ENCODE measurements at regions not wholly inside any gene's neighbourhood (a gene's known extent, or its start where the extent isn't known, plus 50 kb on each side); places are given as distances from the start of the nearest gene placed in this dataset.
"Not testable (repeated sequence)": the region's sequence is repeated elsewhere in the genome, so short reads cannot be mapped to it uniquely, and the experiment has no call there.

DNA sequence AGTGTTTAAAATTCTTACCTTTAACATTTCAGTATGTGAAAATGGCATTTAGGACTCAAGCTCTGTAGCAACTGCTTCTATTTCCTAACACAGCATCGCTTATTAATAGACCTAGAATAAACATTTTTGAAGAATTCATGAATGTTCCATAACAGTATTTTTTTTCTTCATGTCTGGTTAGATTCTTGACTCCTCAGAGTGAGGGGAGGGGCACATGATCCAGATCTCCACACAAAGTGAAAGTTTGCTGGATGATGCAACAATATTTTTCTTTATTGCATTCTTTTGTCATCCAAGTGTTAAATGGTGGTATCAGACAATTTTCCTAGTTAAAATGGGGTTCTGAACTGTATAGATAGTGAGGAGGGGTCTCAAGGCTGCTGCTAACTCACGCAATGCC, 130.8 kb upstream of the MAN2A1 start:
- no peak for DNase-seq (ENCODE audit: insufficient read length)
- TF ChIP-seq POLR2A (IDR thresholded peaks at IDR 0.05; ENCODE audit: low read depth, low read length) (no peak), TAF1 (IDR thresholded peaks at IDR 0.05; ENCODE audit: borderline replicate concordance, low read depth, low read length) (no peak), POLR2AphosphoS5 (IDR thresholded peaks at IDR 0.05; ENCODE audit: low read depth, low read length) (no peak)
- no peak for FAIRE-seq

DNA sequence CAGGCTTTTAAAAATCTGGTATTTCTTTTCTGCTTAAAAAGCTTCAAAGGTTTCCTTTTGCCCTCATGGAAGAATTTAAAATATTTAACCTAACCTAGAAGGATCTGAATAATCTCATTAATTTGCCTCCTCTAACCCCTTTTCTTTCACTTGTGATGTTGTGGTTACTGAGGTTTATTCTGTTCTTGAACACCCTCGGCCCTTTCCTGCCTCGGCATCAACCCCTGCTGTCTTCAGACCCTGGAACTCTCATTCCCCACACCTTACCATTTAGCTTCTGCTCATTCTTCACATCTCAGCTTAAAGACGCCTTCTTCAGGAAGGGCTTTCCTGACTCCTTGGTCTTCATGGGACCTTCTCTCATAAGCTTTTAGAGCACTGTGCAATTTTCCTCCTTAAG, 131.4 kb upstream of the MAN2A1 start:
- TF ChIP-seq POLR2AphosphoS5 (IDR thresholded peaks at IDR 0.05; ENCODE audit: low read depth, low read length) (no peak), POLR2A (IDR thresholded peaks at IDR 0.05; ENCODE audit: low read depth, low read length) (no peak), TAF1 (IDR thresholded peaks at IDR 0.05; ENCODE audit: borderline replicate concordance, low read depth, low read length) (no peak)

DNA sequence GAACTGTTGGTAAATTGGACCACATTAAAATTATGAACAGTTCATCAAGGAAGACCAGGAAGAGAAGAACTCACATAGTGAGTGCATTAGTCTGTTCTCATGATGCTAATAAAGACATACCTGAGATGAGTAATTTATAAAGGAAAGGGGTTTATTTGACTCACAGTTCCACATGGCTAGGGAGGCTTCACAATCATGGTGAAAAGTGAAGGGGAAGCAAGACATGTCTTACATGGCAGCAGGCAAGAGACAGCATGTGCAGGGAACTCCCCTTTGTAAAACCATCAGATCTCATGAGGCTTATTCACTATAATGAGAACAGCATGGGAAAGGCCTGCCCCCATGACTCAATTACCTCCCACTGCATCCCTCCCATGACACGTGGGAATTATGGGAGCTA, 135.9 kb upstream of the MAN2A1 start:
- FAIRE-seq (peak; percentile 33), DNase-seq (ENCODE audit: insufficient read length) (no peak)
- TF ChIP-seq TAF1 (IDR thresholded peaks at IDR 0.05; ENCODE audit: borderline replicate concordance, low read depth, low read length) (no peak), POLR2A (IDR thresholded peaks at IDR 0.05; ENCODE audit: low read depth, low read length) (no peak), POLR2AphosphoS5 (IDR thresholded peaks at IDR 0.05; ENCODE audit: low read depth, low read length) (no peak)

More for the DNA sequence above, 131.4 kb upstream of the MAN2A1 start:
- DNase-seq (ENCODE audit: insufficient read length) (no peak), FAIRE-seq (no peak)

DNA sequence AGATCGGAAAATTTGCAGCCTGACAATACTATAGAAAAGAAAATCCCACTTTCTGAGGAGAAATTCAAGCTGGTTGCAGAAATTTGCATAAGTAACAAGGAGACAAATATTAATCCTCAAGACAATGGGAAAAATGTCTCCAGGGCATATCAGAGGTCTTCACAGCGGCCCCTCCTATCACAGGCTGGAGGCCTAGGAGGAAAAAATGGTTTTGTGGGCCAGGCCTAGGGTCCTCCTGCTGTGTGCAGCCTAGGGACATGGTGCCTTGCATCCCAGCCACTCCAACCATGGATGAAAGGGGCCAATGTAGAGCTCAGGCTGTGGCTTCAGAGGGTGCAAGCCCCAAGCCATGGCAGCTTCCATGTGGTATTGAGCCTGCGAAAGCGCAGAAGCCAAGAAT, 138.5 kb upstream of the MAN2A1 start:
- not testable (repeated sequence) for DNase-seq (ENCODE audit: insufficient read length); FAIRE-seq

DNA sequence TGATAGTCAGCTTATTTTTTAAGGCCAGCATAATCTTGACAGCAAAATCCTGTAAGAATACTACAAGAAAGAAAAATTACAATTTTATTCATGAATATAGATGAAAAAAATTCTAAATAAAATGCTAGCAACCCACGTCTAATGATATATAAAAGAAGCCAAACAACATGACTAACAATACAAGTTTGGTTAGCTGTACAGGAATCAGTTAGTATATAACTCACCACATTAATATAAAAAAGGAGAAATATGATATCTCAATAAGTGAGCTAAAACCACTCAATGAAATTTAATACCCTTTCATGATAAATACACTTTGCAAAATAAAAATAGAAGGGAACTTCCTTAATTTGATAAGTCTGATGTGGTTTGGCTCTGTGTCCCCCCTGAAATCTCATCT, 139.7 kb upstream of the MAN2A1 start:
- DNase-seq (ENCODE audit: insufficient read length) (no peak), FAIRE-seq (no peak)
- TF ChIP-seq POLR2A (IDR thresholded peaks at IDR 0.05; ENCODE audit: low read depth, low read length) = no peak
- TF ChIP-seq TAF1 (IDR thresholded peaks at IDR 0.05; ENCODE audit: borderline replicate concordance, low read depth, low read length) = no peak
- no peak for TF ChIP-seq POLR2AphosphoS5 (IDR thresholded peaks at IDR 0.05; ENCODE audit: low read depth, low read length)

DNA sequence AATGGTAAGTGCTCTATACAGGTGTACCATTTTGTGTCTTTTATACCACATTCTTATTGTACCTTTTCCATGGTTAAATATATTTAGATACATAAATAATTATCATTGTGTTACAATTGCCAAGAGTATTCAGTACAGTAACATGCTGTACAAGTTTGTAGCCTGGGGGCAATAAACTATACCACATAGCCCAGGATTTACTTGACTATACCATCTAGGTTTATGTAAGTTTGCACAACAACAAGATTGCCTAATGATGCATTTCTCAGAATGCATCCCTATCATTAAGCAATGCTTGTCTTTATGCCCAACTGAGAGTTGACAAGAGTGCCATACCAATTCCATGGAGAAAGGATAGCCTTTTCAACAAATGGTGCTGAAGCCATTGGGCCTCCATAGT, 136.7 kb upstream of the PJA2 start:
- FAIRE-seq = no peak
- TF ChIP-seq TAF1 (IDR thresholded peaks at IDR 0.05; ENCODE audit: borderline replicate concordance, low read depth, low read length) (no peak), POLR2AphosphoS5 (IDR thresholded peaks at IDR 0.05; ENCODE audit: low read depth, low read length) (no peak)

DNA sequence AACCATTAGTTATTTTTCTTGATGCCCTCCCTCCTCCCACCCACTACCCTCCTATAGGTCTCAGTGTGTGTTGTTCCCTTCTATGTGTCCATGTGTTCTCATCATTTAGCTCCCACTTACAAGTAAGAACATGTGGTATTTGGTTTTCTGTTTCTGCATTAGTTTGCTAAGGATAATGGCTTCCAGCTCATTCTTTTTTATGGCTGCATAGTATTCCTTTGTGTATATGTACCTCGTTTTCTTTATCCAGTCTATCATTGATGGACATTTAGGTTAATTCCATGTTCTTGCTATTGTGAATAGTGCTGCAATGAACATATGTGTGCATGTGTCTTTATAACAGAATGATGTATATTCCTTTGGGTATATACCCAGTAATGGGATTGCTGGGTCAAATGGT, 135.1 kb upstream of the PJA2 start:
- not testable (repeated sequence) for FAIRE-seq

More for the DNA sequence above, 136.7 kb upstream of the PJA2 start:
- no peak for DNase-seq (ENCODE audit: insufficient read length)

DNA sequence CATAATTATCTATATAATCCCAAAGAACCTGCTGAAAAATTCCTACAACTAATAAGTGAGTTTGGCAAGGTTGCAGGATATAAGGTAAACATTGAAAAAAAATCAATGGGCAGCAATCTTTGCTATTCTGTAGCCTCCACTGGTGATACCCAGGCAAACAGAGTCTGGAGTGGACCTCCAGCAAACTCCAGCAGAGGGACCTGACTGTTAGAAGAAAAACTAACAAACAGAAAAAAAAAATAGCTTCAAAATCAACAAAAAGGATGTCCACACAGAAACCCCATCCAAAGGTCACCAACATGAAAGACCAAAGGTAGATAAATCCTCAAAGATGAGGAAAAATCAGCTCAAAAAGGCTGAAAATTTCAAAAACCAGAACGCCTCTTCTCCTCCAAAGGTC, 128.9 kb upstream of the PJA2 start:
- DNase-seq (ENCODE audit: insufficient read length); FAIRE-seq: not testable (repeated sequence)

More for the DNA sequence above, 135.1 kb upstream of the PJA2 start:
- not testable (repeated sequence) for DNase-seq (ENCODE audit: insufficient read length)

DNA sequence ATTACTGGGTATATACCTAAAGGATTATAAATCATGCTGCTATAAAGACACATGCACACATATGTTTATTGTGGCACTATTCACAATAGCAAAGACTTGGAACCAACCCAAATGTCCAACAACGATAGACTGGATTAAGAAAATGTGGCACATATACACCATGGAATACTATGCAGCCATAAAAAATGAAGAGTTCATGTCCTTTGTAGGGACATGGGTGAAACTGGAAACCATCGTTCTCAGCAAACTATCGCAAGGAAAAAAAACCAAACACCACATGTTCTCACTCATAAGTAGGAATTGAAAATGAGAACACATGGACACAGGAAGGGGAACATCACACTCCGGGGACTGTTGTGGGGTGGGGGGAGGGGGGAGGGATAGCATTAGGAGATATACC, 125.3 kb upstream of the PJA2 start:
- FAIRE-seq = not testable (repeated sequence)

DNA sequence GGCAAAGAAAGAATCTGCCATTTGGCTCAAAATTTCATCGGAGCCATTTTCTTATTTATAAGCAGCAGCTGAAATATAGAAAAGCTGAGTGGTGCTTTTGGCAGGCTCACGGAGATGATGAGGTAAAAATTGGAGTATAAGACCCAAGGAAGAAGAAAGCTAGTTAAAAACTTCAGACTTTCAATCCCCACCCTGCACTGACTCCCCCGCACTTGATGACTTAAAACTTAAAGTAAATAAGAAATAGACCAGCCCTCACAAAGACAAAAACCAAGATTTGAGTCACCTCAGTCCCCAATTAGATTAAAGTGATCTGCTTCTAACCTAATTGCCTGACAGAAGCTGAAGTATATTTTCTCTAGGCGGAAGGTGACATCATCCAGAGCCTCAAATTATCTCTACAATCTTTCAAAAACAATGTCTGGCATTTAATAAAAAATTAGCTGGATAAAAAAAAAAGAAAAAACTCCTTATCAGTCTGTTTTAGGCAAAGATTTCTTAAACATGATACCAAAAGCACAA, 124.0 kb upstream of the PJA2 start:
- no peak for DNase-seq (ENCODE audit: insufficient read length)
- no peak for TF ChIP-seq TAF1 (IDR thresholded peaks at IDR 0.05; ENCODE audit: borderline replicate concordance, low read depth, low read length)
- TF ChIP-seq POLR2AphosphoS5 (IDR thresholded peaks at IDR 0.05; ENCODE audit: low read depth, low read length) = no peak
- TF ChIP-seq POLR2A (IDR thresholded peaks at IDR 0.05; ENCODE audit: low read depth, low read length) = no peak

More for the DNA sequence above, 125.3 kb upstream of the PJA2 start:
- DNase-seq (ENCODE audit: insufficient read length) = not testable (repeated sequence)

DNA sequence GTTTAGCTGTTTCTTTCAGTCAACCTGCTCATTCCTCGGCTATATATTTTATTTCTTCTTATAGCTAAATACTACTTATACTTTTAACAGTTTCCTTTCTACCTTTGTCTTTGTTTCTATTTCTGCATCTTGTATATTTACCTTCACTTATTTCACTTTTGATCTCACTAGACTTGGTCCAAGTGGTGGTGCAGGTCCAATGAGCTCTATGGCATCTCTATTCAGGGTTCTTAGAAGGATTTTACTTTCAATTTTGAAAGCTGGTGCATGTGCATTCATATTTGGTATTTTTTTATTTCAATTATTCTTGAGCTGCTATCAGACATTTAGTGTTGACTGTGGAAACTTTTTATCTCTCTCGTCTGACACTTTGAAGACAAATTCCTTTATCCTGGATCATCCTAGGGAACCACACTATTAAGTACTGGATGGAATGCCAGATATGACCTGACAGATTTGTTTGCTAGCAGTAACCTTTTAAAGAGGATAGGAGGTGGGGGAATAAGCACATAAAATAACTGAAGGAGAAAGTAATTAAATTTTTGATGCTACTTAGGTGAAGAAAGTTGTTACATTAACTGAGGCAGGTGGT, 123.1 kb upstream of the PJA2 start:
- no peak for DNase-seq (ENCODE audit: insufficient read length)
- FAIRE-seq = no peak
- TF ChIP-seq POLR2A (IDR thresholded peaks at IDR 0.05; ENCODE audit: low read depth, low read length) (no peak), TAF1 (IDR thresholded peaks at IDR 0.05; ENCODE audit: borderline replicate concordance, low read depth, low read length) (no peak), POLR2AphosphoS5 (IDR thresholded peaks at IDR 0.05; ENCODE audit: low read depth, low read length) (no peak)

More for the DNA sequence above, 124.0 kb upstream of the PJA2 start:
- FAIRE-seq = no peak

DNA sequence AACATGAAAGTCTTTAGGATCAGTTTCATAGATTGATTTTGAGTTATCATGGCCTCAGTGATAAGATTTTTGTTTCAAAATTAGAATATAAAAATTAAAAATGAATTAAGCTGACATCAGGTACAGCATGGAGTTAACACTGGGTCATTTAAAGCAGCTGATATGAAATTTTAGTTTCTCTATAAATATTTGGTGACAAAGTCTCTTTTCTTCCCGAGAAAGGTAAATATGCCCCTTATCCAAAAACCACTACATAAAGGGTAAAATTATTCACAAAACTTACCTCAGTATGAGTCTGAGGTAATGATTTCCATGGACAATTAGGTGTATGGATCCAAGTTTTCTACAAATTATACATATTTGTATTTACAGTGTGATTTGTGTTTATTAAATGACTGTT, 121.5 kb upstream of the PJA2 start:
- DNase-seq (ENCODE audit: insufficient read length) (no peak), FAIRE-seq (no peak)
- TF ChIP-seq TAF1 (IDR thresholded peaks at IDR 0.05; ENCODE audit: borderline replicate concordance, low read depth, low read length) (no peak), POLR2A (IDR thresholded peaks at IDR 0.05; ENCODE audit: low read depth, low read length) (no peak), POLR2AphosphoS5 (IDR thresholded peaks at IDR 0.05; ENCODE audit: low read depth, low read length) (no peak)

DNA sequence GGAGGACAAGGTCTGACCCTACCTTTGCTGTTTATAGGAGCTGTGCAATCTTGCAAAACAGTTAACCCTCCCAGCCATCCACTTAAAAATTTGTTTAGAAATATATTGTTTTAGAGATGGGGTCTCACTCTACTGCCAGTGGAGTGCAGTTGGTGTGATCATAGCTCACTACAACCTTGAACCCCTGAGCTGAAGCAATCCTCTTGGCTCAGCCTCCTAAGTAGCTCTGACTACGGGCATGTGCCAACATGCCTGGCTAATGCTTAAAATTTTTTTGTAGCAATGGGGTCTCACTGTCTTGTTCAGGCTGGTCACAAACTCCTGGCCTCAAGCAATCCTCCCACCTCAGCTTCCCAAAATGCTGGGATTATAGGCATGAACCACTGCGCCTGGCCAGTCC, 120.2 kb upstream of the PJA2 start:
- TF ChIP-seq POLR2A (IDR thresholded peaks at IDR 0.05; ENCODE audit: low read depth, low read length) (no peak), POLR2AphosphoS5 (IDR thresholded peaks at IDR 0.05; ENCODE audit: low read depth, low read length) (no peak)
- no peak for DNase-seq (ENCODE audit: insufficient read length)
- FAIRE-seq = no peak
